Testis (tissue), 2 donors: ENCODE measurements at regions not wholly inside any gene's neighbourhood (a gene's known extent, or its start where the extent isn't known, plus 50 kb on each side); places are given as distances from the start of the nearest gene placed in this dataset.

Experiments used
- DNase-seq: peaks from one replicate; pipeline ENCODE4 v3.0.0-alpha.2; 2019
- H3K27ac ChIP-seq, 2 donors: fragments of 200-600 bp; sonication (generic); one replicate each; pipeline ENCODE4 v1.5.1; 2019
- H3K27me3 ChIP-seq: fragments of 200-600 bp; sonication (generic); one replicate; pipeline ENCODE4 v1.5.1; 2019
- H3K36me3 ChIP-seq: fragments of 200-600 bp; sonication (generic); one replicate; pipeline ENCODE4 v1.5.1; 2017; ENCODE audit warnings: low read depth; ENCODE audit errors: missing control alignments
- H3K4me1 ChIP-seq: fragments of 200-600 bp; sonication (generic); one replicate; pipeline ENCODE4 v1.5.1; 2019
- H3K4me3 ChIP-seq, 2 donors: fragments of 200-600 bp; sonication (generic); one replicate each; pipeline ENCODE4 v1.5.1; 2017 to 2019
- H3K9me3 ChIP-seq: fragments of 200-600 bp; sonication (generic); one replicate; pipeline ENCODE4 v1.5.1; 2017
- POLR2A ChIP-seq: fragments of 450-650 bp; IDR thresholded peaks from one replicate; pipeline ENCODE4 v1.6.1; 2017; ENCODE audit warnings: antibody characterized with exemption, mild to moderate bottlenecking, moderate library complexity
- WGBS, 2 donors: methylation state at CpG; one replicate each; pipeline ENCODE4 v1.1.5; 2018; 5-methylcytosine and 5-hydroxymethylcytosine counted together
- intact Hi-C: fragments of 100-400 bp; cut with DNase I; formaldehyde crosslinking; loops from one replicate; pipeline ENCODE4 v1.15.1; 2023; ENCODE audit warnings: low total_unique reads
- TF ChIP-seq, protein P1 (sequence below), 3 experiments: fragments of 450-650 bp in 2 of 3; fragments of 200-600 bp in 1 of 3; sonication (generic) in 1 of 3; IDR thresholded peaks; one replicate each; pipeline ENCODE4 v1.5.1; 2016 to 2019; ENCODE audit warnings: antibody characterized with exemption in 3 of 3, mild to moderate bottlenecking in 2 of 3, moderate library complexity in 1 of 3

DNA sequence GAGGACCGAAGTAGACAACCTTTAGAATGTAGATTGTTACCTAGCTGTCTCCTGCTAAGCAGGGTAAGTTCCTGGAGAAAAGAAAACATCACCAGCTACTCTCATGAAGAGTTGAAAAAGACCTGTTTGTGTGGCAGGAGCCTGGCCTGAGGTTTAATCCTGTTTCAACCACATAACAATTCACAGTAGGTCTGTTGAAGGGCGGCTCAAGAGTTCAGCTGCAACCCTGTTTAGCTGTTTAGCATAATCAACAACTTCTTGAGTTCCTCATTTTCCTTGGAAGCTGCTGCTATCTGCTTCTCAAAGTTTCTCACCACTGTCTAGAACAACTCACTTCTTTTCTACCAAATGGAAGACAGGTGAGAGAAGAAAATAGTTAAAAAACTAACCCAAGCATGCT, 170.4 kb upstream of the TET2 start:
- no peaks in the 10 kb centered on the region for H3K36me3 ChIP-seq
- TF ChIP-seq POLR2A, result no peak
- TF ChIP-seq, protein P1, sequence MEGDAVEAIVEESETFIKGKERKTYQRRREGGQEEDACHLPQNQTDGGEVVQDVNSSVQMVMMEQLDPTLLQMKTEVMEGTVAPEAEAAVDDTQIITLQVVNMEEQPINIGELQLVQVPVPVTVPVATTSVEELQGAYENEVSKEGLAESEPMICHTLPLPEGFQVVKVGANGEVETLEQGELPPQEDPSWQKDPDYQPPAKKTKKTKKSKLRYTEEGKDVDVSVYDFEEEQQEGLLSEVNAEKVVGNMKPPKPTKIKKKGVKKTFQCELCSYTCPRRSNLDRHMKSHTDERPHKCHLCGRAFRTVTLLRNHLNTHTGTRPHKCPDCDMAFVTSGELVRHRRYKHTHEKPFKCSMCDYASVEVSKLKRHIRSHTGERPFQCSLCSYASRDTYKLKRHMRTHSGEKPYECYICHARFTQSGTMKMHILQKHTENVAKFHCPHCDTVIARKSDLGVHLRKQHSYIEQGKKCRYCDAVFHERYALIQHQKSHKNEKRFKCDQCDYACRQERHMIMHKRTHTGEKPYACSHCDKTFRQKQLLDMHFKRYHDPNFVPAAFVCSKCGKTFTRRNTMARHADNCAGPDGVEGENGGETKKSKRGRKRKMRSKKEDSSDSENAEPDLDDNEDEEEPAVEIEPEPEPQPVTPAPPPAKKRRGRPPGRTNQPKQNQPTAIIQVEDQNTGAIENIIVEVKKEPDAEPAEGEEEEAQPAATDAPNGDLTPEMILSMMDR (IDR thresholded peaks at IDR 0.05), result no peak
- H3K9me3 ChIP-seq, result no peaks in the 10 kb centered on the region
- H3K27ac ChIP-seq, result no peak overlapping the region
- 88 to 95% methylated on average over 2 of the region's 2 CpGs for WGBS, 2 donors
- no peak for DNase-seq
- intact Hi-C loops, result no loop called here
- no peak overlapping the region for H3K4me3 ChIP-seq
- no peaks in the 10 kb centered on the region for H3K4me1 ChIP-seq
- no peaks in the 10 kb centered on the region for H3K27me3 ChIP-seq

- intact Hi-C loops, result no loop called here
- TF ChIP-seq, protein P1 (IDR thresholded peaks at IDR 0.05), result no peak
- no peak for TF ChIP-seq POLR2A
- H3K9me3 ChIP-seq, result no peaks in the 10 kb centered on the region
- H3K27ac ChIP-seq, result no peak overlapping the region
- 75 to 98% methylated on average over 1 to 4 of the region's 4 CpGs for WGBS, 2 donors
- no peak overlapping the region for H3K4me3 ChIP-seq
- H3K4me1 ChIP-seq, result no peaks in the 10 kb centered on the region
- no peak for DNase-seq
- no peaks in the 10 kb centered on the region for H3K36me3 ChIP-seq
- H3K27me3 ChIP-seq, result no peaks in the 10 kb centered on the region
Observed at GRCh38 chr4:104979083-104979760, 167.5 kb upstream of the TET2 start.

GRCh38 chr4:104983615-104984179, 163.0 kb upstream of the TET2 start:
- Histone ChIP-seq H3K4me1 (no peaks in the 10 kb centered on the region), H3K4me3 (no peak overlapping the region), H3K27me3 (no peaks in the 10 kb centered on the region), H3K27ac (no peak overlapping the region), H3K9me3 (no peaks in the 10 kb centered on the region), H3K36me3 (no peaks in the 10 kb centered on the region)
- no peak for DNase-seq
- no peak for TF ChIP-seq POLR2A
- TF ChIP-seq, protein P1 (IDR thresholded peaks at IDR 0.05), result no peak
- WGBS, 2 donors, result 69 to 76% methylated on average over 1 of the region's 1 CpG
- intact Hi-C loops, result no loop called here

DNA sequence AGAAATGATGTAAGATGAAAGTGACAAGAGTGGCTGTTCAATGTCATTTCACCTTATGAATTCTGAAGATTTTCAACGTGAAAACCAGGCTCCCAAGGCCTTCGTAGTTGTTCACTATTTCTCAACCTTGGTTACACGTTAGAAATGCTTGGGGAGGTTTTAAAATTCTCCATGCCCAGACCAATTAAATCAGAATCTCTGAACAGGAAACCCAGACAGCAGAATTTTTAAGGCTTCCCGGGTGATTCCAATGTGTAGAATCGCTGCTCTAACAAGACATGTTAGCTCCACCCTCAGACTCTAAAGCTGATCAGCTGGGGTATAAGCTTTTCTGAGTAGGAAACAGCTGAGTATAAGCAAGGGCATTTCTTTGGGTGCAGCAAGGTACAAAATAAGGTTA, 160.4 kb upstream of the TET2 start:
- no peaks in the 10 kb centered on the region for H3K9me3 ChIP-seq
- no peaks in the 10 kb centered on the region for H3K27me3 ChIP-seq
- TF ChIP-seq, protein P1 (IDR thresholded peaks at IDR 0.05), result no peak
- TF ChIP-seq POLR2A, result no peak
- intact Hi-C loops, result no loop called here
- WGBS, 2 donors, result 65 to 72% methylated on average over 5 of the region's 5 CpGs
- no peaks in the 10 kb centered on the region for H3K4me1 ChIP-seq
- DNase-seq, result no peak
- no peak overlapping the region for H3K27ac ChIP-seq
- no peak overlapping the region for H3K4me3 ChIP-seq
- H3K36me3 ChIP-seq, result no peaks in the 10 kb centered on the region

- TF ChIP-seq POLR2A, result no peak
- TF ChIP-seq, protein P1 (IDR thresholded peaks at IDR 0.05), result no peak
- Histone ChIP-seq H3K36me3 (no peaks in the 10 kb centered on the region), H3K9me3 (no peaks in the 10 kb centered on the region), H3K27me3 (no peaks in the 10 kb centered on the region), H3K4me1 (no peaks in the 10 kb centered on the region), H3K27ac (no peak overlapping the region), H3K4me3 (no peak overlapping the region)
- WGBS, 2 donors, result 62 to 74% methylated on average over 4 of the region's 4 CpGs
- DNase-seq, result no peak
- intact Hi-C loops, result no loop called here
Observed at GRCh38 chr4:104989371-104989770, 157.3 kb upstream of the TET2 start.
